ENCODE measurements at regions not wholly inside any gene's neighbourhood (a gene's known extent, or its start where the extent isn't known, plus 50 kb on each side); places are given as distances from the start of the nearest gene placed in this dataset.

DNA sequence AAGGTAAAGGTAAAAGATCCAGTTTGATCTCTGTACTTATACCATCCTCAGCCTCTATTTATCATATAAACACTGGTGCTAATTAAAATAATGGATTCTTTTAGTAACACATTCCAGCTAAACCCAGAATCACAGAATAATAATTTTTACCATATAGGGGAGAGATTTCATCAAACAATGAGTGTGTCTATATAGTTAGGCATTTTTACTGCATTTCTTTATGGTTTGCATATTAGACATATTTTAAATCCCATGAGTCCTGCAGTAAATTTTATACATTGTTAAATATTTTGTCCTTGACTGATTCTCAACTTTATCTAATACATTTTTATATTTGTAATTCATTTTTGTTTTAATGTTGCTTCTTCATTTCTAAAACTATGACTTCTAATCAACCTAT, 323.7 kb upstream of the AGTR1 start:
- no peaks in the 10 kb centered on the region for H3F3A ChIP-seq (ENCODE audit: insufficient read depth)
- H2AFZ ChIP-seq (ENCODE audit: low read depth, low read length, severe bottlenecking): no peak overlapping the region
- no peaks in the 10 kb centered on the region for H3K9me2 ChIP-seq (replicated peaks; ENCODE audit: insufficient read depth, low read length)
- no peaks in the 10 kb centered on the region for H3K79me2 ChIP-seq (ENCODE audit: insufficient read depth, low read length)
- no peak overlapping the region for H3K4me3 ChIP-seq (ENCODE audit: insufficient read depth, low read length, poor library complexity, severe bottlenecking)
- H4K20me1 ChIP-seq (ENCODE audit: low read depth, low read length): no peaks in the 10 kb centered on the region
- H3K9me3 ChIP-seq (ENCODE audit: insufficient read depth, low read length): no peaks in the 10 kb centered on the region
- H3K9ac ChIP-seq (ENCODE audit: low read length): no peak overlapping the region
- H3K27me3 ChIP-seq (ENCODE audit: low read length): no peaks in the 10 kb centered on the region
- H3K4me2 ChIP-seq (ENCODE audit: low read depth, low read length, poor library complexity, severe bottlenecking): no peak overlapping the region
- no peaks in the 10 kb centered on the region for H3K36me3 ChIP-seq (ENCODE audit: low read length)
- H3K27ac ChIP-seq (ENCODE audit: low read depth, low read length): no peak overlapping the region
- no peak for TF ChIP-seq EZH2phosphoT487 (conservative IDR thresholded peaks at IDR 0.05; ENCODE audit: low read length)
- TF ChIP-seq, protein P1, sequence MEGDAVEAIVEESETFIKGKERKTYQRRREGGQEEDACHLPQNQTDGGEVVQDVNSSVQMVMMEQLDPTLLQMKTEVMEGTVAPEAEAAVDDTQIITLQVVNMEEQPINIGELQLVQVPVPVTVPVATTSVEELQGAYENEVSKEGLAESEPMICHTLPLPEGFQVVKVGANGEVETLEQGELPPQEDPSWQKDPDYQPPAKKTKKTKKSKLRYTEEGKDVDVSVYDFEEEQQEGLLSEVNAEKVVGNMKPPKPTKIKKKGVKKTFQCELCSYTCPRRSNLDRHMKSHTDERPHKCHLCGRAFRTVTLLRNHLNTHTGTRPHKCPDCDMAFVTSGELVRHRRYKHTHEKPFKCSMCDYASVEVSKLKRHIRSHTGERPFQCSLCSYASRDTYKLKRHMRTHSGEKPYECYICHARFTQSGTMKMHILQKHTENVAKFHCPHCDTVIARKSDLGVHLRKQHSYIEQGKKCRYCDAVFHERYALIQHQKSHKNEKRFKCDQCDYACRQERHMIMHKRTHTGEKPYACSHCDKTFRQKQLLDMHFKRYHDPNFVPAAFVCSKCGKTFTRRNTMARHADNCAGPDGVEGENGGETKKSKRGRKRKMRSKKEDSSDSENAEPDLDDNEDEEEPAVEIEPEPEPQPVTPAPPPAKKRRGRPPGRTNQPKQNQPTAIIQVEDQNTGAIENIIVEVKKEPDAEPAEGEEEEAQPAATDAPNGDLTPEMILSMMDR (IDR thresholded peaks at IDR 0.05; ENCODE audit: insufficient read depth, low read length, poor library complexity, severe bottlenecking): no peak

DNA sequence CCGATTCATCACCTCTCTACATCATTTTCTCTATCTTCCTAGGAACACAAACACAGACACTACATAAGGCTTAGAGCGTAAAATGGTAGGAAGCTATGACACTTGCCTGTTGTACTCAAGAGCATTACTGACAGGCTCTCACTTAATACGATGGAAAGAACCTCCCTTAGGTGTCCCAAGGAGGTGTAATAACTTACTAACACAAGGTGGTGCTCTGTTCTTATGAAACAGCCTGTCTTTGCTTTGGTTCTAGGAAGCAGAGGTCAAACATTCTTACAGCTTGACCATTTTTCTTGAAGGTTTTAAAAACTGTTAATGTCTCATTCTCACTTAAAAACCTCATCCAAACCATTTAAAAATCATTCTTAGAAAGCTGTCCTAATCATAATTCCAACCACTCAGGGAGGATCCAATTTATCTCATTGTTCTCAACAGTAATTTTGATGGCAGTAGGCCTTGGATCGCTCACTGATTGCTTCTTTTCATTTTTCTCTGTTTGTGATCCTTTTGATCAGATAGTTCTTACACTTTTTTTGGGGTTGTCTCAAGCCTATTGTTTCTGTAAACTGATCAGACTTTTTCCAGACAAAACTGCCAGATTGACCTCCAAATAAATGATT, 317.8 kb upstream of the AGTR1 start:
- no peaks in the 10 kb centered on the region for H3K36me3 ChIP-seq (ENCODE audit: low read length)
- H3K27ac ChIP-seq (ENCODE audit: low read depth, low read length): no peak overlapping the region
- no peaks in the 10 kb centered on the region for H4K20me1 ChIP-seq (ENCODE audit: low read depth, low read length)
- H3K4me3 ChIP-seq (ENCODE audit: insufficient read depth, low read length, poor library complexity, severe bottlenecking): no peak overlapping the region
- H3F3A ChIP-seq (ENCODE audit: insufficient read depth): no peaks in the 10 kb centered on the region
- H3K27me3 ChIP-seq (ENCODE audit: low read length): no peaks in the 10 kb centered on the region
- no peaks in the 10 kb centered on the region for H3K9me3 ChIP-seq (ENCODE audit: insufficient read depth, low read length)
- no peak overlapping the region for H2AFZ ChIP-seq (ENCODE audit: low read depth, low read length, severe bottlenecking)
- no peaks in the 10 kb centered on the region for H3K79me2 ChIP-seq (ENCODE audit: insufficient read depth, low read length)
- no peak overlapping the region for H3K9ac ChIP-seq (ENCODE audit: low read length)
- H3K4me2 ChIP-seq (ENCODE audit: low read depth, low read length, poor library complexity, severe bottlenecking): no peak overlapping the region
- TF ChIP-seq, protein P1 (IDR thresholded peaks at IDR 0.05; ENCODE audit: insufficient read depth, low read length, poor library complexity, severe bottlenecking): no peak
- no peak for TF ChIP-seq EZH2phosphoT487 (conservative IDR thresholded peaks at IDR 0.05; ENCODE audit: low read length)
- no peaks in the 10 kb centered on the region for H3K9me2 ChIP-seq (replicated peaks; ENCODE audit: insufficient read depth, low read length)

DNA sequence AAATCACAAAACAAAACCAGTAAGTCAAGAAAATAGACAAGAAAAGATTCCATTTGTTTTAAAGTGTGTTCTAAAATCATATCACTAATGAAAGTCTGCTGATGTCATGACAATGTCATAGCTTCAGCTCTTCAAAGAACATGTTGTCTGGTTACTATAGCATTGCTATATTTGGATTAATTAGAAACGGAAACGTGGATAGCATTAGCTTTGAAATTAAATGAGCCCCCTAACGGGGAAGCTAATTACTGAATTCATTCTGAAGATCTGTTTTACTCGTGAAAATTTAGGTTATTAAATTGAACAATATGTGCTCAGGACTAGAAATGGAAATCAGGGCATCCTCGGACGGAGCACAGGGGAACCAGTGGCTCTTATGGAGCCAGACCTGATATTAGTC, 316.7 kb upstream of the AGTR1 start:
- no peaks in the 10 kb centered on the region for H3K9me3 ChIP-seq (ENCODE audit: insufficient read depth, low read length)
- H3K27me3 ChIP-seq (ENCODE audit: low read length): no peaks in the 10 kb centered on the region
- H3K9me2 ChIP-seq (replicated peaks; ENCODE audit: insufficient read depth, low read length): no peaks in the 10 kb centered on the region
- no peak overlapping the region for H3K4me3 ChIP-seq (ENCODE audit: insufficient read depth, low read length, poor library complexity, severe bottlenecking)
- no peaks in the 10 kb centered on the region for H3K36me3 ChIP-seq (ENCODE audit: low read length)
- H3K79me2 ChIP-seq (ENCODE audit: insufficient read depth, low read length): no peaks in the 10 kb centered on the region
- H3K4me2 ChIP-seq (ENCODE audit: low read depth, low read length, poor library complexity, severe bottlenecking): no peak overlapping the region
- no peak overlapping the region for H3K9ac ChIP-seq (ENCODE audit: low read length)
- H3K27ac ChIP-seq (ENCODE audit: low read depth, low read length): no peak overlapping the region
- TF ChIP-seq EZH2phosphoT487 (conservative IDR thresholded peaks at IDR 0.05; ENCODE audit: low read length): no peak
- TF ChIP-seq, protein P1 (IDR thresholded peaks at IDR 0.05; ENCODE audit: insufficient read depth, low read length, poor library complexity, severe bottlenecking): no peak
- no peak overlapping the region for H2AFZ ChIP-seq (ENCODE audit: low read depth, low read length, severe bottlenecking)
- no peaks in the 10 kb centered on the region for H3F3A ChIP-seq (ENCODE audit: insufficient read depth)
- H4K20me1 ChIP-seq (ENCODE audit: low read depth, low read length): no peaks in the 10 kb centered on the region
